K562 (cell line): ENCODE measurements at regions not wholly inside any gene's neighbourhood (a gene's known extent, or its start where the extent isn't known, plus 50 kb on each side); places are given as distances from the start of the nearest gene placed in this dataset.

Source experiments
- ATAC-seq: fragments of 200-7000 bp; cut with Tn5 transposase; 3 replicates; pipeline ENCODE4 v1.9.1; 2020; ENCODE audit warnings: moderate library complexity
- BruUV-seq: library from RNA; stranded (reverse); fragments of 400-500 nt; replicated peaks from 2 replicates; lab custom pipeline; 2021; lab: Mats Ljungman, UMichigan
- CTCF ChIA-PET: fragments of 300-600 bp; formaldehyde crosslinking; extraction: SDS; loops from one replicate; lab custom pipeline; 2021; ENCODE audit warnings: low intra/inter-chr PET ratio; lab: Yijun Ruan, JAX
- POLR2A ChIA-PET: fragments of 300-600, 350-650 bp; sonication (Branson Sonifier 250); formaldehyde crosslinking; extraction: SDS; loops from one replicate; lab custom pipeline; 2021; ENCODE audit warnings: antibody characterized with exemption, inconsistent platforms; lab: Yijun Ruan, JAX
- DNase-seq, 4 experiments: peaks; one replicate each; pipeline versions ENCODE4 v3.0.0 to v3.0.0-alpha.2; 2011 to 2018; ENCODE audit warnings: low spot score in 3 of 4, mixed read lengths in 3 of 4; ENCODE audit errors: extremely low read depth in 1 of 4
- FAIRE-seq: peaks from 2 replicates; lab custom pipeline; 2011; peaks lifted over from hg19 to GRCh38; lab: Jason Lieb, UNC
- H2AFZ ChIP-seq: 2 replicates; pipeline ENCODE4 v1.6.0; 2011; ENCODE audit warnings: low read depth, low read length, control low read depth, inconsistent platforms
- H3K27ac ChIP-seq: fragments of 200-600 bp; 3 replicates; pipeline ENCODE4 v1.8.0; 2011; ENCODE audit warnings: low read depth, mild to moderate bottlenecking, control low read depth, inconsistent platforms, low read length, moderate library complexity, mixed read lengths; ENCODE audit errors: extremely low read depth
- H3K27me3 ChIP-seq, 2 experiments: fragments of 300-600 bp in 1 of 2; 2 replicates in 1 of 2; 3 replicates in 1 of 2; pipeline versions ENCODE4 v1.6.0 to v1.8.0; 2011; ENCODE audit warnings: inconsistent platforms in 2 of 2, low read length in 2 of 2, mild to moderate bottlenecking in 1 of 2, mixed read lengths in 1 of 2, moderate library complexity in 1 of 2; ENCODE audit not compliant: control insufficient read depth in 2 of 2, insufficient read depth in 2 of 2
- H3K36me3 ChIP-seq: fragments of 300-600 bp; 3 replicates; pipeline ENCODE4 v1.8.0; 2011; ENCODE audit warnings: mild to moderate bottlenecking, low read length, inconsistent platforms; ENCODE audit not compliant: control insufficient read depth, insufficient read depth
- H3K4me1 ChIP-seq, 2 experiments: fragments of 200-600 bp in 1 of 2; replicated peaks in 1 of 2; 2 replicates in 1 of 2; 3 replicates in 1 of 2; pipeline versions ENCODE4 v1.5.1 to v1.8.0; 2011; ENCODE audit warnings: inconsistent platforms in 2 of 2, low read length in 2 of 2, mild to moderate bottlenecking in 1 of 2, mixed read lengths in 1 of 2, moderate library complexity in 1 of 2; ENCODE audit not compliant: control insufficient read depth in 2 of 2, insufficient read depth in 2 of 2
- H3K4me2 ChIP-seq: 2 replicates; pipeline ENCODE4 v1.6.1; 2011; ENCODE audit warnings: low read length, control low read depth, inconsistent platforms, mixed read lengths; ENCODE audit not compliant: insufficient read depth
- H3K4me3 ChIP-seq: fragments of 200-600 bp; sonication (generic), shearing (Covaris generic); 2 replicates; pipeline ENCODE4 v1.5.1; 2016; ENCODE audit warnings: control low read depth, inconsistent platforms
- H3K79me2 ChIP-seq: fragments of 200-600 bp; 3 replicates; pipeline ENCODE4 v1.8.0; 2011; ENCODE audit warnings: low read length, inconsistent platforms; ENCODE audit not compliant: control insufficient read depth, insufficient read depth
- H3K9ac ChIP-seq, 2 experiments: 2 replicates each; pipeline versions ENCODE4 v1.6.0 to v1.6.1; 2011; ENCODE audit warnings: low read depth in 2 of 2, low read length in 2 of 2, control low read depth in 1 of 2, inconsistent platforms in 1 of 2, mild to moderate bottlenecking in 1 of 2, mixed read lengths in 1 of 2; ENCODE audit not compliant: insufficient read depth in 1 of 2
- H3K9me1 ChIP-seq: one replicate; pipeline ENCODE4 v1.6.0; 2011; ENCODE audit warnings: inconsistent platforms, mild to moderate bottlenecking, low read length, moderate library complexity; ENCODE audit not compliant: control insufficient read depth, insufficient read depth
- H3K9me3 ChIP-seq: replicated peaks from 2 replicates; pipeline ENCODE4 v1.5.1; 2011; ENCODE audit warnings: low read depth, low read length, inconsistent platforms; ENCODE audit not compliant: control insufficient read depth, insufficient read depth
- H4K20me1 ChIP-seq: replicated peaks from 2 replicates; pipeline ENCODE4 v1.6.1; 2011; ENCODE audit warnings: low read length, inconsistent platforms, mixed read lengths; ENCODE audit not compliant: control insufficient read depth, insufficient read depth
- MEIS2 ChIP-seq: fragments of 450-650 bp; IDR thresholded peaks from 2 replicates; pipeline ENCODE4 v1.6.1; 2014; ENCODE audit warnings: mild to moderate bottlenecking; ENCODE audit not compliant: partially characterized antibody
- PKNOX1 ChIP-seq: fragments of 450-650 bp; IDR thresholded peaks from 2 replicates; pipeline ENCODE4 v1.6.1; 2016
- POLR2B ChIP-seq: fragments of 450-650 bp; IDR thresholded peaks from 2 replicates; pipeline ENCODE4 v1.6.1; 2018; ENCODE audit warnings: low read depth; ENCODE audit not compliant: partially characterized antibody
- STAT5A ChIP-seq: IDR thresholded peaks from 2 replicates; pipeline ENCODE4 v1.6.1; 2012; ENCODE audit warnings: low read length, inconsistent platforms, borderline replicate concordance
- TEAD4 ChIP-seq, 2 experiments: sonication (generic) in 1 of 2; formaldehyde crosslinking in 1 of 2; IDR thresholded peaks; 2 replicates each; pipeline versions ENCODE4 v1.6.1 to v1.8.0; 2012 to 2022; ENCODE audit warnings: borderline replicate concordance in 1 of 2, inconsistent platforms in 1 of 2, low read length in 1 of 2, mild to moderate bottlenecking in 1 of 2, missing genetic modification reagents in 1 of 2
- TOE1 ChIP-seq, 2 experiments: fragments of 450-650 bp in 1 of 2; sonication (generic) in 1 of 2; formaldehyde crosslinking in 1 of 2; IDR thresholded peaks; 2 replicates each; pipeline versions ENCODE4 v1.7.1 to v1.8.0; 2016 to 2022; ENCODE audit warnings: borderline replicate concordance in 2 of 2, mild to moderate bottlenecking in 2 of 2, antibody characterized with exemption in 1 of 2, inconsistent platforms in 1 of 2, low read depth in 1 of 2, missing genetic modification reagents in 1 of 2, moderate library complexity in 1 of 2
- WGBS: fragments of 100-300 bp; shearing (Covaris generic); methylation state at CpG from one replicate; pipeline ENCODE4 v1.1.6; 2016; ENCODE audit warnings: low coverage, mixed read lengths; ENCODE audit not compliant: insufficient coverage; ENCODE audit errors: missing lambda C conversion rate; 5-methylcytosine and 5-hydroxymethylcytosine counted together
- in situ Hi-C: fragments of 300-500 bp; cut with MboI; formaldehyde crosslinking; loops from 4 replicates; pipeline ENCODE4 v1.15.0; 2018; ENCODE audit warnings: inconsistent platforms, mixed read lengths
- intact Hi-C: fragments of 100-400 bp; cut with micrococcal nuclease; formaldehyde crosslinking; loops from 2 replicates; pipeline ENCODE4 v1.14.2; 2022
- TF ChIP-seq, protein P1 (sequence below): fragments of 450-650 bp; formaldehyde crosslinking; IDR thresholded peaks from 2 replicates; pipeline ENCODE4 v1.4.0; 2020; ENCODE audit warnings: mild to moderate bottlenecking, mixed read lengths

DNA sequence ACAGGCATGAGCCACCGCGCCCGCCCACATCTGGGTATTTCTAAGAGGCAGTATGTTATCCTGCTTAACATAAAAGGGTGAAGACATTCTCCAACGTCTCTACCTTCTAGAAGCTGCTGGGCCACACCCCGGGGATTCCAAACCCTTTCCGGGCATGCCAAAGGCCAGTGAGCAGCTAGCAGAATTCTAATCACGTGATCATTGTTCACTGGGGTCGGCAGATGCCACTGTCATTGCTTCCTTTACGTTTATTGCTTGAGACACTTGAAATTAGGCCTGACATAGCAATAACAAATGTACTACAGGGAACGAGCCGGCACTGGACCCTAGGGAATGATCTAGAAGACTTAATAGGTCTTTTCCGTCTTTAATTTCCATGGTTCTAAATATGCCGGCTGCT, 141.2 kb upstream of the ZFHX3 start (continued):
- TF ChIP-seq TOE1 (IDR thresholded peaks at IDR 0.05; ENCODE audit: borderline replicate concordance) (no peak), TOE1 (CRISPR knock-in tag; IDR thresholded peaks at IDR 0.05; ENCODE audit: borderline replicate concordance, low read depth) (no peak), POLR2B (no peak), STAT5A (no peak), TEAD4 (IDR thresholded peaks at IDR 0.05; ENCODE audit: low read length) (no peak), TEAD4 (CRISPR knock-in tag; IDR thresholded peaks at IDR 0.05; ENCODE audit: borderline replicate concordance) (no peak)
- TF ChIP-seq, protein P1, sequence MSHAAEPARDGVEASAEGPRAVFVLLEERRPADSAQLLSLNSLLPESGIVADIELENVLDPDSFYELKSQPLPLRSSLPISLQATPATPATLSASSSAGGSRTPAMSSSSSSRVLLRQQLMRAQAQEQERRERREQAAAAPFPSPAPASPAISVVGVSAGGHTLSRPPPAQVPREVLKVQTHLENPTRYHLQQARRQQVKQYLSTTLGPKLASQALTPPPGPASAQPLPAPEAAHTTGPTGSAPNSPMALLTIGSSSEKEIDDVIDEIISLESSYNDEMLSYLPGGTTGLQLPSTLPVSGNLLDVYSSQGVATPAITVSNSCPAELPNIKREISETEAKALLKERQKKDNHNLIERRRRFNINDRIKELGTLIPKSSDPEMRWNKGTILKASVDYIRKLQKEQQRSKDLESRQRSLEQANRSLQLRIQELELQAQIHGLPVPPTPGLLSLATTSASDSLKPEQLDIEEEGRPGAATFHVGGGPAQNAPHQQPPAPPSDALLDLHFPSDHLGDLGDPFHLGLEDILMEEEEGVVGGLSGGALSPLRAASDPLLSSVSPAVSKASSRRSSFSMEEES (CRISPR knock-in tag), result peak; percentile 87
- TF ChIP-seq, all 486 proteins: peak for 2

- Histone ChIP-seq H3K4me3 (no peak overlapping the region), H3K36me3 (no peaks in the 10 kb centered on the region), H3K4me1 (no peaks in the 10 kb centered on the region), H3K4me2 (no peak overlapping the region), H3K79me2 (no peaks in the 10 kb centered on the region), H3K27ac (no peak overlapping the region), H2AFZ (no peak overlapping the region), H3K9ac (no peak overlapping the region), H3K9me1 (no peaks in the 10 kb centered on the region), H4K20me1 (no peaks in the 10 kb centered on the region), H3K9me3 (no peaks in the 10 kb centered on the region), H3K27me3 (peaks cover 0 to 3% of the 10 kb centered on the region in 2 experiments; a peak in 1 of 5 replicates)
- BruUV-seq, result no TSS peak
- 0 out of 2 replicates have a peak, but pooled peaks have one; percentile 10 for TF ChIP-seq PKNOX1
- no peak for TF ChIP-seq MEIS2
- WGBS, result 0% methylated on average over 4 of the region's 4 CpGs
- DNase-seq (no peak), ATAC-seq (no peak), FAIRE-seq (no peak)
- ChIA-PET CTCF (interaction anchor here (0.5 kb wide), 1 partner anchor 850 kb away, joined by 3 read pairs; no protein-coding TSS in a partner anchor), POLR2A (interaction anchor here (1.5 kb wide), 1 partner anchor 9 kb away, joined by 3 read pairs; no protein-coding TSS in a partner anchor)
- in situ Hi-C loops, result no loop called here
- intact Hi-C loops, result no loop called here
Measured at GRCh38 chr16:73186752-73187601, 139.0 kb upstream of the ZFHX3 start.
